NCI-H2227 (cell line): ENCODE measurements at regions not wholly inside any gene's neighbourhood (a gene's known extent, or its start where the extent isn't known, plus 50 kb on each side); places are given as distances from the start of the nearest gene placed in this dataset.
"Not testable (repeated sequence)": the region's sequence is repeated elsewhere in the genome, so short reads cannot be mapped to it uniquely, and the experiment has no call there.

Experiments
- DNase-seq: peaks from one replicate; lab custom pipeline; 2025; ENCODE audit not compliant: unreplicated experiment; lab: John Stamatoyannopoulos, UW

DNA sequence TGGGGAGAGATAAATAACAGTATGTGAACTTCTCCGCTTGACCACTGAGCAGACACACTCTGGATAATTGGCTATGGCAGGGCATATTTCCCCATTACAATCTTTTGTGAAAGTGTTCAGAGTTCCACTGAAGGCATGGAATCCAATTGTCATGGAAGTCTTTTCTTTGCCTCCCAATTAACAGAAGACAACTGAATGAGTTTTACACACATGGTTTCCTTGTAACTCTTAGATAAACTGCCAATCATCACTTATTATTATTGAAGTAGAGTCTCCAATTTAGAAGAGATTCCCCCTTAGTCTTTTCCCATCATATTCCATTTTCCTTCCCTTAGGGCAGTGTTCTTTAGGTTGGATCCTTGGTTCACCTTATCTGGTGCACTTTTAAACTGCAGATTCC, 308.3 kb downstream of the NR2F2 start:
- no peak for DNase-seq

DNA sequence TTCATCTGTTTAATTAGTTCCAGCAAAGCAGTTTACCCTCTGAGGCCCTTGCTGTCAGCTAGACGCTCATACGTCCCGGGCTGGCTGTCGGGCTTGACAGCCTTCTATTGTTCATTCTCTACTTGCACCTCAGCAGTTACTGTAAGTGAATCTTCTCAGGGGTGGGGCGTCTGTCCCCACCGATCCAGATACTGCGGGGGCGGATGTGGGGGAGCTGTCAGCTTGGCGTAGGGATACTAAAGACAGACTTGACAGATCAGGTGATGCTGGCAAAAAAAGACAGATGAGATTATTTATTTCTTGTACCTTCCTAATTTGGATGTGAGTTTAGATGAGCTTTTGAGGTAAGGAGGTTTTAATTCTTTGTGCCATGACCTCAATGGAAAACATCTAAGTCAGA, 315.3 kb downstream of the NR2F2 start:
- no peak for DNase-seq

DNA sequence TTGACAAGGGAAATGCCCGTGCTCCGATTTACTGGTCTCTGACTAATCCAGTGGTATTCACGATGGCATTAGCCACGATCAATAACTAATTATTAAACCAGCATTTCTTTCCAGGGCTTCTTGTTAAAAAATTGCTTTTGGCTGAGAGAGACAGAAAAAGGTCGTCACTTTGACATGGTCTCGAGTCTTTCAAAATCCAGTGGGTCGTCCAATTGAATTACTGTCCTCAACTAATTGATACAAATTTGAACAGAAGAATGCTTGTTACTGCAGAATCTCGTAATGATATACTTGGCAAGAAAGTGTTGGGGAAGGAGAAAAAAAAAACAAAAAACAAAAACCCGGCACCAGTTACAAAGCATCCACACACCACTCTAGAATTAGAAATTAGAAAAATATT, 318.4 kb downstream of the NR2F2 start:
- DNase-seq: no peak

DNA sequence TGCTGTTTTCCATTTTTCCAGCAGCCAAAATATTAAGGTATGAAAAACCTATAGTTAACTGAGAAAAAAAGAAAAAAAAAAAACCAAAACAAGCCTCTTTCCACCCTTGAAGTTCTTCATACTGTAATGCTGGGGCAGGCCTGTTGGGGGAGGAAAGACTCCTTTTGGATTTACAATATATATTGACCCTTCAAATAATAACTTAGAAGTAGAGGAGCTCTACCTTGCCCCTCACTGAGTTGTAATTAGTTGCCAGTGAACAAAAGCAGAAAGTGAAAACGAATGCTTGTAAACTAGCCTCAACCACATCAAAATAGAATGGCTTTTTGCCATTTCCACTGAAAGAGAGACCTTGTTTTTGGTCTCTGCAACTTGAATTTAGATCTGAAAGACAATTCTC, 326.6 kb downstream of the NR2F2 start:
- DNase-seq: no peak

DNA sequence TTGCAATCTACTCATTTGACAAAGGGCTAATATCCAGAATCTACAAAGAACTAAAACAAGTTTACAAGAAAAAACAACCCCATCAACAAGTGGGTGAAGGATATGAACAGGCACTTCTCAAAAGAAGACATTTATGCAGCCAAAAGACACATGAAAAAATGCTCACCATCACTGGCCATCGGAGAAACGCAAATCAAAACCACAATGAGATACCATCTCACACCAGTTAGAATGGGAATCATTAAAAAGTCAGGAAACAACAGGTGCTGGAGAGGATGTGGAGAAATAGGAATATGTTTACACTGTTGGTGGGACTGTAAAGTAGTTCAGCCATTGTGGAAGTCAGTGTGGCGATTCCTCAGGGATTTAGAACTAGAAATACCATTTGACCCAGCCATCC, 336.5 kb downstream of the NR2F2 start:
- not testable (repeated sequence) for DNase-seq

DNA sequence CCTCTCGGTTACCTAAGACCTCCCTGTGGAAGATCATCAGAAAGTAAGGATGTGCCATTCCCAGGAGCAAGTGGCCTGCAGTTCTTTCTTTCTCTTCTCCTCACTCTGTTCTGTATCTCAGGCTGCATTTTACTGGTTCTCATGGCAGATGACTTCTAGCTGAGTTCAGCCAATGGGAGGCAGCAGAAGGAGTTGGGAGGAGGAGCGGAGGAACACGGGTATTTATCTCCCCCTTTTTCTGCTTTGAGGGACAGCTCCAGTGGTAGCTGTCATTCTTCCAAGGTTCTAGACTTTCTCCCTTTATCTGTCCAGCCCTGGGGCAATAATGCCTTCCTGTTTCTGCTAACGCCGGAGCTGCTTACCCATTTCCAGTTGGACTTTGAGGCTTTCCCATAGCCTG, 339.9 kb downstream of the NR2F2 start:
- DNase-seq: no peak

DNA sequence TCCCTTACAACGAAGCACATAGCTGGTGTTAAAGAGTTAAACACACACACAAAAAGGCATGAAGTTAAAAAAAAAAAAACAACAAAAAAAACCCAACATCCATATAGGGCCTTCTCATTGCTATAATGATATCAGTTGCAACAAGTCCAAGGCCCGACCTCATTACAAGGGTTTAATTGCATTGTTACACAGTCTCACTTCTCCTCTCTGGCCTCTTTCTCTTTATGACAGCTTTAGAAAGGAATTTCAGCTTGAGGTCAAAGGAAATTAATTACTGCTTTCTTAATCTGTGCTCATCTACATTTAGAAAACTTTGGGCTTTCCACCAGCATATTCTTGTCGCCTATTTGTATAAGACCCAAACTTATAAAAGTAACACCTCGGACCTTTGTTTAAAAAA, 342.1 kb downstream of the NR2F2 start:
- DNase-seq: no peak

DNA sequence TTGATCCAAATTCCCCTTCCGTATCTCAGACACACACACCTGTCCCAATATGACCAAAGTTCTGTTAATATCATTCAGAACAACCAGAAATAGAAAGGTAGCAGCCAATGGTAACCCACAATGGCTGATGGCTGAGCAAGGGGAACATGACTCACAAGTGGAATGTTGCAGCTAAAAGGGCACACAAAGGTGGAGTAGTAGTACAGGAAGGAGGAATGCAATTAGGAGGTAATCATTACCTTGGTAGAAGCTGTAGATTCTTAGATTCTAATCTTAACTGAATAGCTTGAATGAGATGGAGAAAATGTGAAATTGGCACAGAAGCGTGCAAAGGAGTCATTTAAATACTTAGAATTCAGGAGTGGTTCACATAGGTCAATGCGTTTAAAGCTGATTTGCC, 347.9 kb downstream of the NR2F2 start:
- DNase-seq: no peak

DNA sequence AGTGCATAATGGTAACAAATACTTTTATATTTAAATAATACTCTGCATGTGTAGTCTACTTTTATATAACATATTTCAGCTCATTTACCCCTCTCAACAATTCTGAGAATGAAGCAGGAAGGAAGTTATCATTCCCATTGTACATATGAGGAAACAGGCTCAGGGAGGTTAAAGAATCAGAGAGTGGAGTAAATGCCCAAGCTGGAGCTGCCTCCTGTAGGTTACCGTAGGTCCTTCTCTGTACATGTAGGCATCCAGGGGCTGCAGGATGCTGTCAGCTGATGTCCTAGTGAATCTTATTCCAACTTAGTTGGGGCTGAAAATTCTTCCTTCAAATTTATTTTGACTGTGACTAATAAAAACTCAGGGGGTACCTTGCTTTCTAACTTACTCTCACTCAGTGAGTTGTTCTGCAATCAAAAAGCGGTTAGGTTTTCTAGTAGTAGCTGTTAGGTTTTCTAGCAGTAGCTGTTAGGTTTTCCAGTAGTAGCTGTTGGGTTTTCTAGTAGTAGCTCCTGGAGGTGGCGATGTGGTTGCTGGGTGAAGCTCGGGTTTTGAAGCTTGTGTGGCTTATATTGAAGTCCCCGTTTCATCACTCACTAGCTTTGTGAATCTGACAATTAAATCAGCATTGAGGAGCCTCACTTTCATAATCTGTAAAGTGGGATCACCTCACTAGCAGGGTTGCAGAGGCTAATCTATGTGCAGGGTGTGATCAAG, 357.0 kb downstream of the NR2F2 start:
- DNase-seq: no peak

DNA sequence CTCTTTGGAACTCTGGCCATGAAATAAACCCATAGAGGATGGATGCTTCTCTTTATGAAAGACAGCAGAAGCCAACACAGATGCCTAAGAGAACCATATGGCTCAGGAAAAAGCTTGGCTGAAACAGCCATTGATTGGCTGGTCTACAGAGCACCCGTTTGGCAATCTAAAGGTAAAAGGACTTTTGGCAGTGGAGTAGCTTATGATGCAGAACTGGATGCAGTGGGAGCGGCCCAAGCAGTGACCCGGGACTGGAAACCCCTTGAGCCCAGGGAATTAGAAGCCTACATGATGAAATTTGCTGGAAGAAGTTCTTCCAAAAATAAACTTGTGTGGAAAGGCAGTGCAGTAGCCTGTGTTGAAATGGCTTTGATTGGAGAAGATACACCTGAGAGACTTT, 360.2 kb downstream of the NR2F2 start:
- DNase-seq: no peak

DNA sequence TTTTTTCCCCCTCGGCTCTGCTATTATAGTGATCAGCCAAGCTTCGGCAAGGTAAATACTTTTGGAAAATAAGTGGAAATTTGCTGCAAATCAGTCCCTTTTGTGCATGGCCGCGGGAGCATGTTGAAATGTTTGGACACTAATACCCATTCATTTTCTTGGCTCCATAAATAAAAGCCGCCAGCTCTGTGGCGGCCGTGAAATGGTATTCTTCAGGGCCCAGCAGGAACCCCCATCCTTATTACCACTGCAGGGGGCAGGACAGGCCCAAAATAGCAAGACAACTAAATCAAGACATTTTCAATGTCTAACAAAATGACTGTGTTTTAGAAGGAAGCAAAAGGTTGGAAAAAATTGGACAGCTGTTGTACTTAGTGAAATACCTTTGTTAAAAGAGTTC, 362.3 kb downstream of the NR2F2 start:
- DNase-seq: peak; percentile 89

DNA sequence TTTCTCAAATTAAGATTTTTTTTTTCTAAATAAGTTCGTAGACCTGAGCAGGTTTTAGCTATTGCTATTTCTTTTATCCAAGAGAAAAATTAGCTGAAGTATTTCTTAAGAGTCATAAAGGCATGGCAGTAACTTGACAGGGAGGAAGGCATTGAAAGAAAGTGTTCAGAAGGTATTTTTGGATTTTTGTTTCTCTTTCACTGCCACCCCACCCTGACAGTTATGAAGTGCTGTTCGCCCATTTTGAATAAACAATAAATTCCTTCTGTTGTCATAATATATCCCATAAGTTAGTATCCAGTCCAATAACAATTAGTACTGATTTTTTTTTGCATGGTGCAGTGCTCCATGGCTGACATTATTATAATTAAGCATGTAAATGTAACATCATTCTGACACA, 363.0 kb downstream of the NR2F2 start:
- DNase-seq: no peak

DNA sequence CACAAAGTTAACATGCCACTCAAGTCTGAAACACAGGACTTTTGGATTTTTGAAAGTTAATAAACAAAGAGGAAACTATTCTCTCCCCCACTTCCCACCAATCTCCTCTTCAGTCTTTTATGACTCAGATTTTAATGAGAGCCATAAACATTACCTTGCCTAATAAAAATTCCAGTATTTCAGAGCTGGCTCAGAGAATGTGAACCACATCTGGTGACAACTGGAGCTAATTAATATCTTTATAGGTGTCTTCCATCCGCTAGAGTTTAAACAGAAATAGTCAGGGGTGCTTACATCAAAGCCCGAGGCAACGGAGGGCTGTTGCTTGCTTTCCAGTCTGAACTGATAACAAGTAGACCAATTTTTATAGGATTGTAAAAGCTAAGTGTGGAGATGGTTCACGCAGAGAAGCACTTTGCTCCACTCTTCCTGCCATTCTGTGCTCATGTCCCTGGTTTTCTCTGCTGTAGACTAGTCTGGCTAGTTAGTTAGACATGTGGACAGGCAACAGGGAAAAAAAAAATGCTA, 363.6 kb downstream of the NR2F2 start:
- no peak for DNase-seq

DNA sequence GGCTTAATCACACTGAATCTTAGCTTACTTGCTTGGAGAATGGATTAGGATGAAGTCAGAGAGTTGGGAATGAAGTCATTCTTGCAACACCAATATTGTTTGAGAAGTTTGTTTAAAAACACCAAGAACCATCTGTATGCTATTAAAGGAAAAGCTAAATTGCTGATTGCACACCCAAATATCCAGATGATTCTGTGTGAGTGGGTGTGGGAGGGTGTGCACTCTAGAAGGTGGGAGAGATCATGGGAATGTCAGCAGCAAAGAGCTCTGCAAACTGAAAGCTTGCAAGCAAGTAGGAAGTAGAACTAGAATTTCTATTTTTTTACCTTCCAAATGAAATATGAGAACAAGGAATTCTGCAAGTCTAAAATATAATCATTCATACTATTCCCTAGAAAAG, 364.9 kb downstream of the NR2F2 start:
- no peak for DNase-seq

DNA sequence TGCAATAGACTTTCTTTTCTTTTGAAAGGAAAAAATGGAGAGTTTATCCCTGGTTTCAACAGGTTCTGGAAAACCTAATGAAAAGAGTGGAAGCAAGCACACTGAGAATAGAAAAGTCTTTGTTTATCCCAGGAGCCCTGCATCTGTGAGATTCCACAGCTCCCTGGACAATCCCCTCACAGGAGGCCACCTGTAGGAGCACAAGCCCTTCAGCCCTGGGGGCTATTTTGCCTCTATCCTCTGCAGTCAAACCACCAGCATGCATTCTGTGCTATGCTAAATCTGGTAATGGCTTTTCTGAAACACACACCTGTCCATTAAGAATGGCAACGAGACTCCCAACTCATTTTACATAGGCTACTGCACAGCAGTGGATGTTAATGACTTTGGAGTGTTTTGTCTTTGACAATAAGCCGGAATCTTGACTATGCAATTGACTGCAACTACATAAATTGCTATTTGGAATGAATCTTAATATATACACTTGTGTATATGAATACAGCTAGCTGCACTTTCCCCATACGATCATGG, 369.4 kb downstream of the NR2F2 start:
- no peak for DNase-seq

DNA sequence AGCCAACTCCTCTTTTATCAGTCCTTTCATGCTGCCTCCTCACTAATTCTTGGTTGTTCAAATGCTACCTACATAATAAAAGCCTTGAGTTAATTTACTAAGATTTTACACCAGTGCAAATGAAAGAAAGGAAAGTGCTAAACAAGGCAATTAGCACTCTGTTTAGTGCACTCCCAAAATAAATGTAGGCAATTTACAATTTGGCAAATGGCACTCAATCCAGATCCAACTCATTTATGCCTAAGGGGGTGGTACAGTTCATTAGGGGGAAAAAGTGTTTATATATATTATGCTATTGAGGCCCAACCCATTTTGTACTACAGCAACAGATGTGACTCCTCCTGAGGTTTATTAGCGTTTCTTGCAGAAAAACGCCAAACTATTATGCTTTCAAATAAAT, 370.1 kb downstream of the NR2F2 start:
- DNase-seq: no peak

DNA sequence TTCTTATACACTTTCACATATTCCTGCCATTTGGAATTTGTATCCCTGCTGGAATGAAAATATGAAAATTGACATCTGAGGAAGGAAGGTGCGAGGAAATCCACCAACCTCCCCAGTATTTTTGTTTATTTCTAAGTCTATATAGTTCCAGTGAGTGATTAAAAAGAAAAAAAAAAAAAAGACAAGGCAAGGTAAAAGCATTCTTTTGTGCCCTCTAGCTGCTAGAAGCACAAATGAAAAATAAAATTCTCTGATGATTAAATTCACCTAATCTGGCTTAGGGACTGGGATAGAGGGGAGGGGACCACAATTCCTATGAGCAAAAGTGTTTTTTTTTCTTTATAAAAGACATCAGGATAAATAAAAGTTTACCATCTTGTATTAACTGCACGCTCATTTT, 370.9 kb downstream of the NR2F2 start:
- no peak for DNase-seq

DNA sequence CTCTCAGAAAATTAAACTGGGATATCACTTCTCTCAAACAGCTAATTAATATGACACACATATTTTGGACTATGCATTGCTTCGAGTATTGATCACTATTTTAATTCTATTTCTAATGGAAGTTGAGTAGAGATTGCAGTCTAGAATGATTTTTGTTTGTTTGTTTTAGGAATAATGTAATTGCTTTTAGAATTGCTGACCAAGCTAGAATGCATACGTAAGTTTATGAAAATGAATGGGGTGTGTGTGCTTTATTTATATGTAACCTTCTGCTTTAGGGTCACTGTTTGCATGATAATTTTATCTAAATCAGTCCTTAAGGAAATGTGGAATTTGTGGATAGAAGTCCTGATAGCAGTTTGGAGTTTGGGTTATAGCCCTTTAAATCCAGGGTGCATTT, 371.4 kb downstream of the NR2F2 start:
- DNase-seq: no peak

DNA sequence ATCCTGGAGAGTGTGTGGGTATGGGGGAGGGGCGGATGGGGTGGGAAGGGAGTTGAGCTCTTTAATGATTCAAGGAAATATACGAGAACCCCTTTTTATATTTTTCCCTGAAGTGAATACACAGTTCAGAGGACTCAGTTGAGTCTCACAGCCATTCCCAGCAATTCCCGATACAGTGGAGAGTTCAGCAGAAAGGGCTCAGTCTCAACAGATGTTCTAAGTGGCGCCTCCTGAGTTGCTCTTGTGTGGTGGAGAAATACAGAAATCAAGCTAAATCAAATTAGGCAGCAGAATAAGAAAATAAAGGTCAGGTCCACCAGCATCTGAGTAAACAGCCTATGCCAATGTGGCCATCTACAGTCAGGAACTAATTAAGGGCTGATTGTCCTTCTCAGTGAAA, 372.1 kb downstream of the NR2F2 start:
- peak; percentile 15 for DNase-seq

DNA sequence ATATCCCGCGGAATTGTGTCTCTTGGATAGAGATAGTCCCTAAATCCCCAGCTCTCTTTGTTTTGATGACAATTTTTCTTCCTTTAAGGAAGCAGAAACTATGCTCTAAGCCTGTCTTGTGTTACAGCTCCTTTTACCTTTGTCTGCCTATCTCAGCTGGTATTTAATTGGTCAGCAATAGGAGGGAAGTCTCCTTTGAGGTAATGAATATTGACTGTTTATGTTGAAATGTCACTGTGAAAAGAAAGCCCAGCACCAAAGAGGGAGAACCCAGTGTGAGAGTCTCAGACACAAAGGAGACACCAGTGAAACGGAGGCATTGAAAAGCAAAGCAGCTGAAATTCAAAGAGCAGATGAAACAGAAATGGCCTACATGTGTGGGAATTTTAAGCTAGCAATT, 372.6 kb downstream of the NR2F2 start:
- no peak for DNase-seq

DNA sequence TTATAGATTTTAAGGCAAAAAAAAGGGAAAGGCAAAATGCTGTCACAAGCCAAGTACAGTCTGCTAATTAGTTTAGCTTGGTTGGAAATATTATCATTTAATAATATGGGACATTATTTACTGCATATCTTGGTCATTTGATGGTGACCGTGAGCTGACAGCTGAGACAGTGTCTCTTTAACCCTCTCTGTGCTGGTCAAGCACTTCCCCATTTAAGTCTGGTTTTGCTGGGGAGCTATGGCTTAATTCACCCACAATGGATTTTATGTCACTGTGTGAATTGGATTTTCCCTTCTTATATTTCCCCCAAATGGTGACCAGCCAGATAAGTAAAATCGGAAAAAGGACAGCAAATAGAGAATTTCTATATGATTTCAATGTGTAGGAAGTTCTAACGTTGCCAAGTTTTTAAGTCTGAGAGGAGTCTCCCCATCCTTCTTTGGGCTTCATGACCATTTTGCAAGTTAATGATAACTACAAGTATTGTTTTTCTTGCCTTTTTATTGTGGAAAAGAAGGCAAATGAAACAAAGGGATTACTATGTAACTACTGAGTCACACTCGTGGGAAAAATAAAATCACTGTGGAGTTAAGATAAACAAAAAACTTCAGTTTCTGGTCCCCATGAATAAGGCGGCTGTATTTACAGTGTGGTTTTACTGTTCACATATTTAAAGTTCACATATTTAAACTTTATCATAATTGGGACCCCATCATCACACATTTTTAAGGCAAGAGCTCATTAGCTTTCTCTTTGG, 373.5 kb downstream of the NR2F2 start:
- DNase-seq: no peak

DNA sequence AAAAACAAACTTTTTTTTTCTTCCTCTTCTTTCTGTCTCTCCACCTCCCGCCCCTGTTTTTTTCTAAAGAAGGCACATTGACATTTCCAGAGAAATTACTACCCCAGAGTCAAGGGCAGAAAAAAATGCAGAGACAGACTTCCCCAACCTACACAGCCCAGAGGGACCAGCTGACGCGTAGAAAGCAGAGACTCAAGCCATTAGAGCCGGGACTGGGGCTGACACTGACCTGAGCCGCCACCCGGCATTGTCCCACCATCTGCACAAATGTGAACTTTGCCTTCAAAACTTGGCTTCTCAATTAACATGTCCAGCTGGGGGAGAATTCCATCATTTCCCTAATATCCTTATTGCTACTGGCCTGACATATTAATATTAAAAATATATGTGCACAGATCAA, 385.6 kb downstream of the NR2F2 start:
- peak; percentile 69 for DNase-seq
